ENCODE measurements at regions not wholly inside any gene's neighbourhood (a gene's known extent, or its start where the extent isn't known, plus 50 kb on each side); places are given as distances from the start of the nearest gene placed in this dataset.

- no peak for TF ChIP-seq CTCF (IDR thresholded peaks at IDR 0.05; ENCODE audit: poor library complexity)
- TF ChIP-seq EZH2 (IDR thresholded peaks at IDR 0.05; ENCODE audit: borderline replicate concordance): no peak
Measured at GRCh38 chr18:68121826-68122225, 593.1 kb downstream of the TMX3 start.

Measured in hepatocyte (in vitro differentiated cells).